ENCODE measurements at regions not wholly inside any gene's neighbourhood (a gene's known extent, or its start where the extent isn't known, plus 50 kb on each side); places are given as distances from the start of the nearest gene placed in this dataset.
"Not testable (repeated sequence)": the region's sequence is repeated elsewhere in the genome, so short reads cannot be mapped to it uniquely, and the experiment has no call there.

GRCh38 chr6:103783329-103783728 is 1076.4 kb downstream of the HACE1 start:
- no peak for DNase-seq (ENCODE audit: low spot score)
- intact Hi-C loops (cut with DNase I): no loop called here

DNA sequence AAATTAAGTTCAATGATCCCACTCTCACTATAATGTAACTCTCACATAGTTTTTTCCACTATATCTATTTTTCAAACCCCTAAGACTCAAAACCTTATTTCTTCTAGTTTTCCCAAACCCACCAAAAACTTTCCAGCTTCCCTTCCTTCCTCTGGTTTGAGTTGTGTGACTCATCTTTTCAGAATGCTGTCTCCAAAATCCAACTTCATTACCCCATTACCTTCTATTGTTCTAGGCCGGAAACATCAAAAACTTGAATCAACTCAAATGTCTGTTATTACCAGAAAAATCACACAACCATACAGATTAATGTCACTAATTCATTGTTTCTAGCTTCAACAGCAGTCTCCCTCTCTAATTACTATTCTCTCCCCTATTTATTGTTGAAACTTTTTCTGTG is 1090.3 kb downstream of the HACE1 start:
- intact Hi-C loops (cut with DNase I): no loop called here
- no peak for DNase-seq (ENCODE audit: low spot score)

- no peak for DNase-seq (ENCODE audit: low spot score)
- intact Hi-C loops (cut with DNase I): no loop called here
Measured at GRCh38 chr6:103750603-103751002, 1109.1 kb downstream of the HACE1 start.

- no peak for DNase-seq (ENCODE audit: low spot score)
- intact Hi-C loops (cut with DNase I): no loop called here
Measured at GRCh38 chr6:103734016-103734415, 1125.7 kb downstream of the HACE1 start.

DNA sequence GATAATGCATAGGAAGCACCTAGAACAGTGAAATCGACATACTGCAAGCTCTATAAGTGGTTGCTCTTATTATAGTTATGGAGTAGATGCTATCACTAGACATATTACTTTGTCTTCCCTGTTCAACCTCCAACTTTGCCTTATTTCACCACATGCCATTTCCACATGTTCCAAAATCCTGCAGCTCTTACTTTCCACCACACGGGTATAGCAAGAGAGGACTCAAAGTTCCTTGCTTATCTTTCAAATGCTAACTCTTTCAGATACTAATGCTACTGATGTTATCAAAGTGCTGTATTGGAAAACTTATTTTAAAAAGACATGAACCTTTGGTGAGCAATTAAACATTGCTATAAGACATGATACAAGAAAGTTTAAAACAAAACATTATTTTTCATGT is 1130.1 kb downstream of the HACE1 start:
- no peak for DNase-seq (ENCODE audit: low spot score)
- intact Hi-C loops (cut with DNase I): no loop called here

DNA sequence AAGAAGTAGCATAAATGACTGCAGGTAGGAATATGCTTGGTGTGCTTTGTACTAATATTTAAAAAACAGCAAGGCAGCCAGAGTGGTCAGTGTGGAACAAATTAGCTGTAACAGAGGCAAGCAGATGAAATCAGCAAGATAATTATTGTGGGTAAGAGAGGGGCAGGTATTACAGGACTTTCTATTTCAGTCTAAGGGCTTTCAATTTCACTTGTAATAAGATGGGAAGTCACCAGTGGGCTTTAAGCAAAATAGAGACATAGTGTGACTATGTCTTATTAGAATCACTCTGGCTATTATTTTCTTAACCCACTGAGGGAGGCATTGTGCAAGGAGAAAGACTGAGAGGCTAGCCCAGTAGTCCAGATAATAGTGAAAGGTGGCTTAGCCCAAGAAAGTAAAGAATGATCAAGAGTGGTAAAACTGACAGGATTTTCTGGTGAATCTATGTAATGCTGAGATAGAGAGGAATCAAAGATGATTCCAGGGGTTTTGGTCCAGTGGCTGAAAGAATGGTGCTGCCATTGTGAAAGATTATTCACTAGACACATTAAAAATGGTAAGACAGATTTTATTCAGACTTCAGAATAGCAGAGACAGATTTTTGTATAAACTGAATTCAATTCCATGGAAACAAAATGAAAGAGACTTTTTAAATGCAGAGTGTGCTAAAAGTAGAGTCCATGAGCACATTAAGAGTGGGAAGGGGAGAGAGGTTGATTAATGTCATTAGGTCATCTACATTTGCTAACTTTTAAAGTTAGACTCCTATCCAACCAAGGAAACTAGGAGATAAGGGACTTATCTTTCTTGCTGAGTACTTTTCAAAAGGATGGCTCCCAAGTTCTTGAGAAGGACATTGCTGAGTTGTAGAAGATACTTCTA is 1136.0 kb downstream of the HACE1 start:
- intact Hi-C loops (cut with DNase I): no loop called here
- no peak for DNase-seq (ENCODE audit: low spot score)

DNA sequence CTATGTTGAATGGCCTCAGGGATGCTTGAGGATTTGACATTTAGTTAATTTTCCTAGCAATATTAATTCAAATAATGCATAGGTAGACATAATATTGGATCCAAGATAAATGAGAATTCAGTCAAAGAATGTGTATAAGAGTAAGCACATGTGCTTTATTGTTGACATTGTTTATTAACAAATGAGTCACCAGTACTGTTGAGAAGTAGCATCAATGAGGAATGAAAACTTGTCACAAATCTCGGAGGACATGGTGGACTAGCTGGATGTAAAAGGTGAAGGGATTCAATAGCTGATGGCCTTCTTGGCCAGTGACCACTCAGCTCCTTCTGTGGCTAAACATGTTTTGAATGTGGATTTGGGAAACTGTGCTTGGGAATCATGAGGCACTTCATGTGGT is 1137.0 kb downstream of the HACE1 start:
- no peak for DNase-seq (ENCODE audit: low spot score)
- intact Hi-C loops (cut with DNase I): no loop called here

- DNase-seq (ENCODE audit: low spot score): no peak
- intact Hi-C loops (cut with DNase I): no loop called here
Measured at GRCh38 chr6:103721923-103722322, 1137.8 kb downstream of the HACE1 start.

GRCh38 chr6:103720393-103720792 is 1139.3 kb downstream of the HACE1 start:
- intact Hi-C loops (cut with DNase I): no loop called here
- no peak for DNase-seq (ENCODE audit: low spot score)

- DNase-seq (ENCODE audit: low spot score): no peak
Measured at GRCh38 chr6:103719545-103719944, 1140.2 kb downstream of the HACE1 start.

DNA sequence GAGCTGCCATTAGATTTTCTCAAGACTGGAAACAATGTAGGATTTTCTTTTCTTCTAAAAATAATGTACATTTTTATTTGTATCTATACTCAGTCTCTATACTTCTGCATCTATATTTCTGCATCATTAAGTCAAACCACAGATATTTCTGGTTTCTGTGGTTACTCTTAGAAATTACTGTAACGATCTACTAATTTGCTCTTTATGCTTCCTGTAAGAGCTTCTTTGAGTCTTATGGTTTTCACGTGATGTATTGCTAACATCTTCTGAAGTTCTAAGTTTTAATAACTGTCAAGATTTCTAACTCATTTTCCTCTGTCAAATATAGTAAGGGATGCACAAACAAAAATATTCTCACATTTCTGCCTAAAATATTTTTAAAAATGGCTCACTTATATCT is 1144.5 kb downstream of the HACE1 start:
- intact Hi-C loops (cut with DNase I): no loop called here
- no peak for DNase-seq (ENCODE audit: low spot score)

More at GRCh38 chr6:103719545-103719944, 1140.2 kb downstream of the HACE1 start:
- intact Hi-C loops (cut with DNase I): no loop called here

DNA sequence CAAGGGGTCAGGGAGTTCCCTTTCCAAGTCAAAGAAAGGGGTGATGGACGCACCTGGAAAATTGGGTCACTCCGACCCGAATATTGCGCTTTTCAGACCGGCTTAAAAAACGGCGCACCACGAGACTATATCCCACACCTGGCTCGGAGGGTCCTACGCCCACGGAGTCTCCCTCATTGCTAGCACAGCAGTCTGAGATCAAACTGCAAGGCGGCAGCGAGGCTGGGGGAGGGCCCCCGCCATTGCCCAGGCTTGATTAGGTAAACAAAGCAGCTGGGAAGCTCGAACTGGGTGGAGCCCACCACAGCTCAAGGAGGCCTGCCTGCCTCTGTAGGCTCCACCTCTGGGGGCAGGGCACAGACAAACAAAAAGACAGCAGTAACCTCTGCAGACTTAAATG is 1150.5 kb downstream of the HACE1 start:
- intact Hi-C loops (cut with DNase I); DNase-seq (ENCODE audit: low spot score): not testable (repeated sequence)

GRCh38 chr6:103707596-103708325 is 1152.0 kb downstream of the HACE1 start:
- intact Hi-C loops (cut with DNase I): no loop called here

DNA sequence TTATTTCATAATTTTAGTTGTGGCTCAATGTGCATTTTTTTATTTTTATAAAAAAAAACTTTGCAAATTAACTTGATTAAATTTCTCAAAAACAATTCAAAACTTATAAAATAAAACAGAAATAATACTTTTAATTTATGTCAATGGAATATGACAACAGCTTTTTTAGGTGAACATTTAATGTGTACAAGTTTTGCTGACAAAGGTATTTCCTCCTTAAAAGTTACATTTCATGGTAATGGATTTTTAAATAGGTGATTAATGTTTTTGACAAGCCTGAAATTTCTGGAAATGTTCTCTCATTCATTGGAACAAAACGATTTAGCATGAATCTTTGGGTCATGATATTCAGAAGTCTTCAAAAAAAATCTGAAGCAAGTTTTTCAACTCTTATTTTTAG is 1160.0 kb downstream of the HACE1 start:
- intact Hi-C loops (cut with DNase I): no loop called here
- no peak for DNase-seq (ENCODE audit: low spot score)

More at GRCh38 chr6:103707596-103708325, 1152.0 kb downstream of the HACE1 start:
- no peak for DNase-seq (ENCODE audit: low spot score)

DNA sequence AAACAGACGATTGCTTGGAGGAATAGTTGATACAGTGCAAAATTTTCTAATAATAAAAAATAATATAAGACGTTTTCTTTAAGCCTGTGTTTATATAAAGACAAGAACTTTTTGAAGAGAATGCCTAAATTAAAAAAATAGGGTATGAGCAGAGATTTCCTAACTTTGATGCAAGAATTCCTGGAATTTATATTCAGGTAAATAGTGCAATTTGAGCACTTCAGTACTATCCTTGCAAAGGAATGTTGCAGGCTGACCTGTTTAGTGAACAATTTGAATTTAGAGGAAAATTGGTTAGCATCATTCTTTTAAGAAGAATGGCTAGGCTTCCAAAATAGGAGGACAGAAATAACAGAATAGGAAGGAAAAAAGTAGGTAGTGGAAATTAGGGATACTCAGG is 1172.3 kb downstream of the HACE1 start:
- intact Hi-C loops (cut with DNase I): no loop called here
- DNase-seq (ENCODE audit: low spot score): no peak

- no peak for DNase-seq (ENCODE audit: low spot score)
- intact Hi-C loops (cut with DNase I): no loop called here
Measured at GRCh38 chr6:103680116-103680515, 1179.6 kb downstream of the HACE1 start.

- no peak for DNase-seq (ENCODE audit: low spot score)
- intact Hi-C loops (cut with DNase I): no loop called here
Measured at GRCh38 chr6:103677290-103677689, 1182.4 kb downstream of the HACE1 start.

DNA sequence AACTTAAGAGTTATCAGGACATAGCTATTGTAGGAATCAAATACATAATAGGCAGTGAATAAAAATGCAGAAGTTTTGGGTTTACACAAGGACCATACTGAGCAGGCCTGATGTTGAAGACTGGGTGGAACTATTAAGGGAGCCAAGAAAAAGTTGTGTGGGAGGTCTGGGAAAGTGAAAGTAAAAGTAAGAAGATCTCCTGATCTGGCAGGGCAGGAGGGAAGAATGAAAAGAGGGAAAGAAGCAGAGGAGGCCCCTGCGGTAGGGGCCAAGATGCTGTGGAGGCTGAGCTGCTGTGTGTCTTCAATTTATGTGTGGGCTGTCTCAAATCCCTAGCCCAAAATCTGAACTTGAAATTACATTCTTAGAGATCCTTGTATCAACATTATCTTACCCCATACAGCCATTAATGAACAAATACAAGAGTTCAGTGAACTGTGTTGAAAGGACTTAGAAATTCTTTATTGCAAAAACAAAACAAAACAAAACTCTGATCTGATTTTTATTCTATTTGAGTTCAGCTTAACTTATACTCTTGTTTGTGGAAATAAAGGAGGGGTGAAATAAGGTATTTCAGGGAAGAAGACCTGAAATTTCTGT is 1183.8 kb downstream of the HACE1 start:
- DNase-seq (ENCODE audit: low spot score): no peak
- intact Hi-C loops (cut with DNase I): no loop called here

- DNase-seq (ENCODE audit: low spot score): no peak
- intact Hi-C loops (cut with DNase I): no loop called here
Measured at GRCh38 chr6:103674790-103675189, 1184.9 kb downstream of the HACE1 start.

GRCh38 chr6:103672169-103672568 is 1187.5 kb downstream of the HACE1 start:
- intact Hi-C loops (cut with DNase I): no loop called here

DNA sequence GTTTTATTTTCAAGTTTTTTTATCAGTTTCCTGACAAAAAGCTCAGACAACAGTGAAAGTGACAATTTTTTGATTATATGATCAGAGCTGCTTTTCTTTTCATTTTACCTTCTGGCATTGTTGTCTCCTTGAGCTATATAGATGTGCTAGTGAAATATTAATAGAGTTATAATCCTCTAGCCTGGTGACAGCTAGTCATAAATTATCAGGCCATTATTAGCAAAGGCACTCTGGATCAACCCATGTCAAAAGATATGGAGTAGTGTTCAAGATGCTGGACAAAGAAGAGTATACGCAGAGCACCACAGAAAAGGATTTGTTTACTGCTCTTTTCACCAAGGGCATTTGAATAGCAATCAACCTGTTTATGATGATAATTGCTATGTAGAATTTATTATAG is 1230.1 kb downstream of the HACE1 start:
- intact Hi-C loops (cut with DNase I): no loop called here
- no peak for DNase-seq (ENCODE audit: low spot score)

More at GRCh38 chr6:103672169-103672568, 1187.5 kb downstream of the HACE1 start:
- DNase-seq (ENCODE audit: low spot score): no peak
